HEK293 (cell line): ENCODE measurements at regions not wholly inside any gene's neighbourhood (a gene's known extent, or its start where the extent isn't known, plus 50 kb on each side); places are given as distances from the start of the nearest gene placed in this dataset.

ENCODE experiments used
- CTCF ChIA-PET: fragments of 350-600 bp; formaldehyde crosslinking; extraction: SDS; loops from one replicate; lab custom pipeline; 2021; ENCODE audit warnings: antibody characterized with exemption; lab: Yijun Ruan, JAX
- POLR2A ChIA-PET: fragments of 300-600 bp; formaldehyde crosslinking; extraction: SDS; loops from one replicate; lab custom pipeline; 2020; ENCODE audit warnings: antibody characterized with exemption, inconsistent platforms; lab: Yijun Ruan, JAX
- H3K27ac ChIP-seq: fragments of 200-500 bp; sonication (Bioruptor generic); 2 replicates; pipeline ENCODE4 v1.5.1; 2014; ENCODE audit warnings: low read depth, low read length, control low read depth, inconsistent platforms; ENCODE audit errors: extremely low read depth
- H3K36me3 ChIP-seq, 2 experiments: fragments of 200-500 bp in 1 of 2; sonication (Bioruptor generic) in 1 of 2; 1 replicate in 1 of 2; 2 replicates in 1 of 2; pipeline ENCODE4 v1.5.1; 2014 to 2017; ENCODE audit warnings: inconsistent platforms in 2 of 2, low read length in 2 of 2; ENCODE audit not compliant: control insufficient read depth in 2 of 2, insufficient read depth in 1 of 2
- H3K4me1 ChIP-seq: fragments of 200-500 bp; sonication (Bioruptor generic); 2 replicates; pipeline ENCODE4 v1.5.1; 2014; ENCODE audit warnings: mild to moderate bottlenecking, low read length, inconsistent platforms; ENCODE audit not compliant: control insufficient read depth, insufficient read depth
- H3K4me3 ChIP-seq: 2 replicates; pipeline ENCODE4 v1.5.1; 2011; ENCODE audit warnings: low read depth, mild to moderate bottlenecking, control low read depth, low read length, moderate library complexity
- H3K9me3 ChIP-seq: fragments of 200-500 bp; sonication (Bioruptor generic); 2 replicates; pipeline ENCODE4 v1.5.1; 2014; ENCODE audit warnings: low read depth, low read length, inconsistent platforms; ENCODE audit not compliant: control insufficient read depth, insufficient read depth
- BCL11A ChIP-seq: fragments of 450-650 bp; formaldehyde crosslinking; IDR thresholded peaks from 2 replicates; pipeline ENCODE4 v1.5.1; 2016; ENCODE audit warnings: low read depth, missing biosample characterization, missing genetic modification characterization
- BCL11B ChIP-seq: fragments of 450-650 bp; formaldehyde crosslinking; IDR thresholded peaks from 2 replicates; pipeline ENCODE4 v1.5.1; 2016; ENCODE audit warnings: low read depth, missing biosample characterization, missing genetic modification characterization
- EGR2 ChIP-seq: fragments of 450-650 bp; formaldehyde crosslinking; IDR thresholded peaks from 2 replicates; pipeline ENCODE4 v1.5.1; 2016; ENCODE audit warnings: low read depth, missing biosample characterization, missing genetic modification characterization
- HOXA7 ChIP-seq: sonication (generic); formaldehyde crosslinking; IDR thresholded peaks from 2 replicates; pipeline ENCODE4 v1.8.1; 2022; ENCODE audit warnings: missing genetic modification reagents, borderline replicate concordance
- HOXD13 ChIP-seq: sonication (generic); formaldehyde crosslinking; IDR thresholded peaks from 2 replicates; pipeline ENCODE4 v1.8.0; 2022; ENCODE audit warnings: missing genetic modification reagents, borderline replicate concordance
- KLF8 ChIP-seq: fragments of 450-650 bp; formaldehyde crosslinking; IDR thresholded peaks from 2 replicates; pipeline ENCODE4 v1.5.1; 2016; ENCODE audit warnings: missing biosample characterization, missing genetic modification characterization
- SCRT1 ChIP-seq: fragments of 450-650 bp; formaldehyde crosslinking; IDR thresholded peaks from 2 replicates; pipeline ENCODE4 v1.5.1; 2016; ENCODE audit warnings: missing biosample characterization, missing genetic modification characterization, borderline replicate concordance
- ZNF148 ChIP-seq: fragments of 450-650 bp; formaldehyde crosslinking; IDR thresholded peaks from 2 replicates; pipeline ENCODE4 v1.5.0; 2017; ENCODE audit warnings: missing biosample characterization, missing genetic modification characterization, borderline replicate concordance
- ZNF184 ChIP-seq: fragments of 450-650 bp; IDR thresholded peaks from 2 replicates; pipeline ENCODE4 v1.5.1; 2018; ENCODE audit warnings: missing biosample characterization, mild to moderate bottlenecking, missing genetic modification characterization
- ZNF341 ChIP-seq: fragments of 450-650 bp; formaldehyde crosslinking; IDR thresholded peaks from 2 replicates; pipeline ENCODE4; 2016; ENCODE audit warnings: low read depth, missing biosample characterization, missing genetic modification characterization
- ZNF394 ChIP-seq: fragments of 450-650 bp; formaldehyde crosslinking; IDR thresholded peaks from 2 replicates; pipeline ENCODE4 v1.5.1; 2016; ENCODE audit warnings: missing biosample characterization, missing genetic modification characterization, mild to moderate bottlenecking, moderate library complexity, borderline replicate concordance
- ZNF501 ChIP-seq: fragments of 450-650 bp; formaldehyde crosslinking; IDR thresholded peaks from 2 replicates; pipeline ENCODE4 v1.5.1; 2016; ENCODE audit warnings: missing biosample characterization, missing genetic modification characterization
- ZNF529 ChIP-seq: fragments of 450-650 bp; formaldehyde crosslinking; IDR thresholded peaks from 2 replicates; pipeline ENCODE4 v1.5.1; 2017; ENCODE audit warnings: missing genetic modification characterization, missing biosample characterization; ENCODE audit not compliant: insufficient replicate concordance
- ZNF549 ChIP-seq: fragments of 450-650 bp; IDR thresholded peaks from 2 replicates; pipeline ENCODE4 v1.5.1; 2018; ENCODE audit warnings: missing biosample characterization, missing genetic modification characterization, mild to moderate bottlenecking, inconsistent platforms, moderate library complexity
- ZNF629 ChIP-seq: fragments of 450-650 bp; formaldehyde crosslinking; IDR thresholded peaks from 2 replicates; pipeline ENCODE4 v1.5.1; 2017; ENCODE audit warnings: missing biosample characterization, missing genetic modification characterization
- ZNF791 ChIP-seq: fragments of 450-650 bp; formaldehyde crosslinking; IDR thresholded peaks from 2 replicates; pipeline ENCODE4 v1.5.1; 2016; ENCODE audit warnings: missing biosample characterization, missing genetic modification characterization
- TF ChIP-seq, protein P1 (sequence below): fragments of 450-650 bp; formaldehyde crosslinking; IDR thresholded peaks from 2 replicates; pipeline ENCODE4 v1.5.1; 2016; ENCODE audit warnings: missing biosample characterization, missing genetic modification characterization
- TF ChIP-seq, protein P2 (sequence below): IDR thresholded peaks from 2 replicates; pipeline ENCODE4 v1.6.1; 2011; ENCODE audit warnings: mild to moderate bottlenecking, low read depth, low read length, borderline replicate concordance
- TF ChIP-seq, protein P3 (sequence below): fragments of 450-650 bp; formaldehyde crosslinking; IDR thresholded peaks from 2 replicates; pipeline ENCODE4 v1.5.1; 2016; ENCODE audit warnings: missing biosample characterization, missing genetic modification characterization

- no peak for TF ChIP-seq ZNF629 (tag by site-specific recombination)
- TF ChIP-seq ZNF549: no peak
- no peak for TF ChIP-seq HOXD13 (CRISPR knock-in tag)
- TF ChIP-seq ZNF529 (tag by site-specific recombination): no peak
- TF ChIP-seq, protein P1, sequence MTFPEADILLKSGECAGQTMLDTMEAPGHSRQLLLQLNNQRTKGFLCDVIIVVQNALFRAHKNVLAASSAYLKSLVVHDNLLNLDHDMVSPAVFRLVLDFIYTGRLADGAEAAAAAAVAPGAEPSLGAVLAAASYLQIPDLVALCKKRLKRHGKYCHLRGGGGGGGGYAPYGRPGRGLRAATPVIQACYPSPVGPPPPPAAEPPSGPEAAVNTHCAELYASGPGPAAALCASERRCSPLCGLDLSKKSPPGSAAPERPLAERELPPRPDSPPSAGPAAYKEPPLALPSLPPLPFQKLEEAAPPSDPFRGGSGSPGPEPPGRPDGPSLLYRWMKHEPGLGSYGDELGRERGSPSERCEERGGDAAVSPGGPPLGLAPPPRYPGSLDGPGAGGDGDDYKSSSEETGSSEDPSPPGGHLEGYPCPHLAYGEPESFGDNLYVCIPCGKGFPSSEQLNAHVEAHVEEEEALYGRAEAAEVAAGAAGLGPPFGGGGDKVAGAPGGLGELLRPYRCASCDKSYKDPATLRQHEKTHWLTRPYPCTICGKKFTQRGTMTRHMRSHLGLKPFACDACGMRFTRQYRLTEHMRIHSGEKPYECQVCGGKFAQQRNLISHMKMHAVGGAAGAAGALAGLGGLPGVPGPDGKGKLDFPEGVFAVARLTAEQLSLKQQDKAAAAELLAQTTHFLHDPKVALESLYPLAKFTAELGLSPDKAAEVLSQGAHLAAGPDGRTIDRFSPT (tag by site-specific recombination): no peak
- no peak for TF ChIP-seq HOXA7 (CRISPR knock-in tag)
- ChIA-PET CTCF (no interaction called here), POLR2A (no interaction called here)
- Histone ChIP-seq H3K4me1 (no peaks in the 10 kb centered on the region), H3K4me3 (no peak overlapping the region), H3K27ac (no peak overlapping the region), H3K36me3 (no peaks in the 10 kb centered on the region), H3K9me3 (no peaks in the 10 kb centered on the region)
These were observed 345.6 kb downstream of the NPHP4 start for GRCh38 chr1:5646486-5647149.

DNA sequence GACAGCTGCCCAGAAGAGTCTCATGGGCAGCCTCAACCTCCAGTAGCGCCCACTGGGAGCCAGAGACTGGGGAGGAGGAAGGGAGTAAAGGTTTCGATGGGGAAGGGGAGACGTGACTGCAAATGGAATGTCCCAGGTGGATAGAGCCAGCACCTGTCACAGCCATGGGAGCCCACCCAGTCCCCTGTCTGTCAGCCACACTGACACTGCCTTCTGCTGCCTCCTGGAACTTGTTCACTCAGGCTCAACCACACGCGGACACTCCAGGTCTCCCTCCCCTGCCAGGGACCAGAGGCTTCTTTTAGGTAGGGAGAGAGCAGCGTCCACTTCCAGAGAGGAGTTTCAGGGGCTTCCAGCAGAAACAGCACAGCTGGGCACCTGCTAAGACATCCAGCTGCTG, 346.3 kb downstream of the NPHP4 start:
- TF ChIP-seq, protein P2, sequence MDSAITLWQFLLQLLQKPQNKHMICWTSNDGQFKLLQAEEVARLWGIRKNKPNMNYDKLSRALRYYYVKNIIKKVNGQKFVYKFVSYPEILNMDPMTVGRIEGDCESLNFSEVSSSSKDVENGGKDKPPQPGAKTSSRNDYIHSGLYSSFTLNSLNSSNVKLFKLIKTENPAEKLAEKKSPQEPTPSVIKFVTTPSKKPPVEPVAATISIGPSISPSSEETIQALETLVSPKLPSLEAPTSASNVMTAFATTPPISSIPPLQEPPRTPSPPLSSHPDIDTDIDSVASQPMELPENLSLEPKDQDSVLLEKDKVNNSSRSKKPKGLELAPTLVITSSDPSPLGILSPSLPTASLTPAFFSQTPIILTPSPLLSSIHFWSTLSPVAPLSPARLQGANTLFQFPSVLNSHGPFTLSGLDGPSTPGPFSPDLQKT: no peak
- TF ChIP-seq ZNF148 (tag by site-specific recombination) (no peak), BCL11A (tag by site-specific recombination) (no peak), ZNF394 (no peak), ZNF501 (no peak), EGR2 (no peak), ZNF184 (tag by site-specific recombination) (no peak), ZNF341 (no peak), BCL11B (tag by site-specific recombination) (no peak), SCRT1 (tag by site-specific recombination) (no peak), ZNF791 (tag by site-specific recombination) (no peak), KLF8 (no peak)
- TF ChIP-seq, protein P3, sequence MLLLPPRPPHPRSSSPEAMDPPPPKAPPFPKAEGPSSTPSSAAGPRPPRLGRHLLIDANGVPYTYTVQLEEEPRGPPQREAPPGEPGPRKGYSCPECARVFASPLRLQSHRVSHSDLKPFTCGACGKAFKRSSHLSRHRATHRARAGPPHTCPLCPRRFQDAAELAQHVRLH (tag by site-specific recombination): no peak
- POLR2A ChIA-PET: no interaction called here
- no peak overlapping the region for H3K27ac ChIP-seq
- H3K36me3 ChIP-seq: no peaks in the 10 kb centered on the region
- H3K4me1 ChIP-seq: no peaks in the 10 kb centered on the region
- no peak overlapping the region for H3K4me3 ChIP-seq
- H3K9me3 ChIP-seq: no peaks in the 10 kb centered on the region
- CTCF ChIA-PET: no interaction called here
